WTC11 (cell line): ENCODE measurements at regions not wholly inside any gene's neighbourhood (a gene's known extent, or its start where the extent isn't known, plus 50 kb on each side); places are given as distances from the start of the nearest gene placed in this dataset.

Experiments
- ATAC-seq: fragments of 200-7000 bp; cut with Tn5 transposase; 2 replicates; pipeline ENCODE4 v1.10.0; 2021; ENCODE audit warnings: mild to moderate bottlenecking, moderate library complexity
- CTCF ChIA-PET: fragments of 300-600 bp; sonication (Branson Sonifier 250); formaldehyde crosslinking; loops from one replicate; lab custom pipeline; 2021; ENCODE audit warnings: antibody characterized with exemption; lab: Charles Lee
- POLR2A ChIA-PET: fragments of 350-600 bp; sonication (Branson Sonifier 250); formaldehyde crosslinking; loops from one replicate; lab custom pipeline; 2021; ENCODE audit warnings: antibody characterized with exemption; lab: Charles Lee
- DNase-seq: peaks from one replicate; pipeline ENCODE4 v3.0.0; 2021; ENCODE audit warnings: low spot score
- H3K27ac Mint-ChIP-seq: 2 replicates; pipeline ENCODE4 v1.8.0; 2021; ENCODE audit warnings: mixed read lengths
- H3K27me3 Mint-ChIP-seq: 2 replicates; pipeline ENCODE4 v1.8.0; 2021; ENCODE audit warnings: low read depth, mild to moderate bottlenecking, moderate library complexity, mixed read lengths
- H3K36me3 Mint-ChIP-seq: 2 replicates; pipeline ENCODE4 v1.8.0; 2021; ENCODE audit warnings: mixed read lengths
- H3K4me1 Mint-ChIP-seq: 2 replicates; pipeline ENCODE4 v1.8.0; 2022; ENCODE audit warnings: mixed read lengths
- H3K4me3 Mint-ChIP-seq: 2 replicates; pipeline ENCODE4 v1.8.0; 2021; ENCODE audit warnings: mild to moderate bottlenecking, moderate library complexity, mixed read lengths
- H3K9me3 Mint-ChIP-seq: 2 replicates; pipeline ENCODE4 v1.8.0; 2021; ENCODE audit warnings: mixed read lengths
- CBFB ChIP-seq: sonication (generic); formaldehyde crosslinking; IDR thresholded peaks from 2 replicates; pipeline ENCODE4 v1.8.1; 2022; ENCODE audit warnings: mild to moderate bottlenecking, low read depth, missing genetic modification reagents
- ESRRA ChIP-seq: sonication (generic); formaldehyde crosslinking; IDR thresholded peaks from 2 replicates; pipeline ENCODE4 v1.8.1; 2022; ENCODE audit warnings: mild to moderate bottlenecking, missing genetic modification reagents, borderline replicate concordance
- FOXK1 ChIP-seq: sonication (generic); formaldehyde crosslinking; IDR thresholded peaks from 2 replicates; pipeline ENCODE4 v1.8.0; 2022; ENCODE audit warnings: mild to moderate bottlenecking, moderate library complexity, missing genetic modification reagents
- GABPB1 ChIP-seq: sonication (generic); formaldehyde crosslinking; IDR thresholded peaks from 2 replicates; pipeline ENCODE4 v1.8.1; 2023; ENCODE audit warnings: mild to moderate bottlenecking, missing genetic modification reagents
- GTF2I ChIP-seq: fragments of 250-450 bp; sonication (Bioruptor Pico); conservative IDR thresholded peaks from 2 replicates; pipeline ENCODE4 v1.4.0; 2021; ENCODE audit warnings: mild to moderate bottlenecking
- IRF2 ChIP-seq: sonication (generic); formaldehyde crosslinking; IDR thresholded peaks from 2 replicates; pipeline ENCODE4 v1.8.0; 2022; ENCODE audit warnings: low read depth, missing genetic modification reagents, borderline replicate concordance
- OVOL2 ChIP-seq: fragments of 250-450 bp; sonication (Bioruptor Pico); IDR thresholded peaks from 2 replicates; pipeline ENCODE4 v1.9.0; 2021; ENCODE audit warnings: mild to moderate bottlenecking, borderline replicate concordance
- RELA ChIP-seq: sonication (generic); formaldehyde crosslinking; IDR thresholded peaks from 2 replicates; pipeline ENCODE4 v1.8.1; 2022; ENCODE audit warnings: missing genetic modification reagents, mild to moderate bottlenecking, borderline replicate concordance
- TEAD4 ChIP-seq: sonication (generic); formaldehyde crosslinking; IDR thresholded peaks from 2 replicates; pipeline ENCODE4 v1.8.0; 2022; ENCODE audit warnings: mild to moderate bottlenecking, missing genetic modification reagents
- ZNF138 ChIP-seq: sonication (generic); formaldehyde crosslinking; conservative IDR thresholded peaks from 2 replicates; pipeline ENCODE4 v1.8.1; 2022; ENCODE audit warnings: mild to moderate bottlenecking, moderate library complexity, missing genetic modification reagents
- TF ChIP-seq, protein P1 (sequence below): sonication (generic); formaldehyde crosslinking; IDR thresholded peaks from 2 replicates; pipeline ENCODE4 v1.8.1; 2022; ENCODE audit warnings: low read depth, mild to moderate bottlenecking, moderate library complexity, missing genetic modification reagents, borderline replicate concordance
- TF ChIP-seq, protein P2 (sequence below): sonication (generic); formaldehyde crosslinking; IDR thresholded peaks from 2 replicates; pipeline ENCODE4 v1.8.1; 2023; ENCODE audit warnings: mild to moderate bottlenecking, missing genetic modification reagents, borderline replicate concordance
- TF ChIP-seq, protein P3 (sequence below): fragments of 200-600 bp; IDR thresholded peaks from 2 replicates; pipeline ENCODE4 v1.8.0; 2022; ENCODE audit warnings: antibody characterized with exemption
- TF ChIP-seq, protein P4 (sequence below): sonication (generic); formaldehyde crosslinking; IDR thresholded peaks from 2 replicates; pipeline ENCODE4 v1.8.0; 2023; ENCODE audit warnings: missing genetic modification reagents
- TF ChIP-seq, protein P5 (sequence below): sonication (generic); formaldehyde crosslinking; IDR thresholded peaks from 2 replicates; pipeline ENCODE4 v1.8.0; 2023; ENCODE audit warnings: mild to moderate bottlenecking, missing genetic modification reagents
- TF ChIP-seq, protein P6 (sequence below): fragments of 250-450 bp; sonication (Bioruptor Pico); IDR thresholded peaks from 2 replicates; pipeline ENCODE4 v1.9.0; 2021; ENCODE audit warnings: mild to moderate bottlenecking
- TF ChIP-seq, protein P7 (sequence below): fragments of 250-450 bp; sonication (Bioruptor Pico); IDR thresholded peaks from 2 replicates; pipeline ENCODE4 v1.9.0; 2021; ENCODE audit warnings: mild to moderate bottlenecking
- TF ChIP-seq, protein P8 (sequence below): sonication (generic); formaldehyde crosslinking; IDR thresholded peaks from 2 replicates; pipeline ENCODE4 v1.8.1; 2022; ENCODE audit warnings: low read depth, missing genetic modification reagents, borderline replicate concordance

DNA sequence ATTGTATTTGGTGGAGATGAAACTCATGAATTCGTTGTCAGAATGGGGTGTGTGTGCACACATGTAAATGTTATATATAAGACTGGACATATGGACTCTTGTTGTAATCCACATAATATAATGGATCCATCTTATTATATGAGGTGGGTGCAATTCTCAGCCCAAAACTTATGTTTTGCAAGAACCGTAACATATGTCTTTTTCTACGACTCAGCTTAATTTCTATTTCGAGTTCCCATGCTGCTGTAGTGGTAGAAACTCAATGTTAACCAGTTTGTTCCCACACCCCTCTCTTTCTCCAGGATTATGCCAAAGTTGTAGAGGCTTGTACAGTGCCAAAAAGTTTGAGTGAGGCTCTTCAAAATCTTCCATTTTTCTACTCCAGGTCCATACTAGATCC, 112.5 kb upstream of the SPOPL start:
- no peaks in the 10 kb centered on the region for H3K36me3 Mint-ChIP-seq
- H3K4me3 Mint-ChIP-seq: no peak overlapping the region
- no peak for DNase-seq
- H3K9me3 Mint-ChIP-seq: no peaks in the 10 kb centered on the region
- TF ChIP-seq OVOL2 (no peak), RELA (no peak), TEAD4 (no peak), FOXK1 (CRISPR knock-in tag) (no peak), CBFB (CRISPR knock-in tag) (no peak), ESRRA (CRISPR knock-in tag) (no peak), IRF2 (CRISPR knock-in tag) (no peak), GTF2I (CRISPR knock-in tag) (no peak), GABPB1 (no peak), ZNF138 (no peak)
- TF ChIP-seq, protein P1, sequence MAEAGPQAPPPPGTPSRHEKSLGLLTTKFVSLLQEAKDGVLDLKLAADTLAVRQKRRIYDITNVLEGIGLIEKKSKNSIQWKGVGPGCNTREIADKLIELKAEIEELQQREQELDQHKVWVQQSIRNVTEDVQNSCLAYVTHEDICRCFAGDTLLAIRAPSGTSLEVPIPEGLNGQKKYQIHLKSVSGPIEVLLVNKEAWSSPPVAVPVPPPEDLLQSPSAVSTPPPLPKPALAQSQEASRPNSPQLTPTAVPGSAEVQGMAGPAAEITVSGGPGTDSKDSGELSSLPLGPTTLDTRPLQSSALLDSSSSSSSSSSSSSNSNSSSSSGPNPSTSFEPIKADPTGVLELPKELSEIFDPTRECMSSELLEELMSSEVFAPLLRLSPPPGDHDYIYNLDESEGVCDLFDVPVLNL (CRISPR knock-in tag): no peak
- TF ChIP-seq, protein P2, sequence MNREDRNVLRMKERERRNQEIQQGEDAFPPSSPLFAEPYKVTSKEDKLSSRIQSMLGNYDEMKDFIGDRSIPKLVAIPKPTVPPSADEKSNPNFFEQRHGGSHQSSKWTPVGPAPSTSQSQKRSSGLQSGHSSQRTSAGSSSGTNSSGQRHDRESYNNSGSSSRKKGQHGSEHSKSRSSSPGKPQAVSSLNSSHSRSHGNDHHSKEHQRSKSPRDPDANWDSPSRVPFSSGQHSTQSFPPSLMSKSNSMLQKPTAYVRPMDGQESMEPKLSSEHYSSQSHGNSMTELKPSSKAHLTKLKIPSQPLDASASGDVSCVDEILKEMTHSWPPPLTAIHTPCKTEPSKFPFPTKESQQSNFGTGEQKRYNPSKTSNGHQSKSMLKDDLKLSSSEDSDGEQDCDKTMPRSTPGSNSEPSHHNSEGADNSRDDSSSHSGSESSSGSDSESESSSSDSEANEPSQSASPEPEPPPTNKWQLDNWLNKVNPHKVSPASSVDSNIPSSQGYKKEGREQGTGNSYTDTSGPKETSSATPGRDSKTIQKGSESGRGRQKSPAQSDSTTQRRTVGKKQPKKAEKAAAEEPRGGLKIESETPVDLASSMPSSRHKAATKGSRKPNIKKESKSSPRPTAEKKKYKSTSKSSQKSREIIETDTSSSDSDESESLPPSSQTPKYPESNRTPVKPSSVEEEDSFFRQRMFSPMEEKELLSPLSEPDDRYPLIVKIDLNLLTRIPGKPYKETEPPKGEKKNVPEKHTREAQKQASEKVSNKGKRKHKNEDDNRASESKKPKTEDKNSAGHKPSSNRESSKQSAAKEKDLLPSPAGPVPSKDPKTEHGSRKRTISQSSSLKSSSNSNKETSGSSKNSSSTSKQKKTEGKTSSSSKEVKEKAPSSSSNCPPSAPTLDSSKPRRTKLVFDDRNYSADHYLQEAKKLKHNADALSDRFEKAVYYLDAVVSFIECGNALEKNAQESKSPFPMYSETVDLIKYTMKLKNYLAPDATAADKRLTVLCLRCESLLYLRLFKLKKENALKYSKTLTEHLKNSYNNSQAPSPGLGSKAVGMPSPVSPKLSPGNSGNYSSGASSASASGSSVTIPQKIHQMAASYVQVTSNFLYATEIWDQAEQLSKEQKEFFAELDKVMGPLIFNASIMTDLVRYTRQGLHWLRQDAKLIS: no peak
- TF ChIP-seq, protein P3, sequence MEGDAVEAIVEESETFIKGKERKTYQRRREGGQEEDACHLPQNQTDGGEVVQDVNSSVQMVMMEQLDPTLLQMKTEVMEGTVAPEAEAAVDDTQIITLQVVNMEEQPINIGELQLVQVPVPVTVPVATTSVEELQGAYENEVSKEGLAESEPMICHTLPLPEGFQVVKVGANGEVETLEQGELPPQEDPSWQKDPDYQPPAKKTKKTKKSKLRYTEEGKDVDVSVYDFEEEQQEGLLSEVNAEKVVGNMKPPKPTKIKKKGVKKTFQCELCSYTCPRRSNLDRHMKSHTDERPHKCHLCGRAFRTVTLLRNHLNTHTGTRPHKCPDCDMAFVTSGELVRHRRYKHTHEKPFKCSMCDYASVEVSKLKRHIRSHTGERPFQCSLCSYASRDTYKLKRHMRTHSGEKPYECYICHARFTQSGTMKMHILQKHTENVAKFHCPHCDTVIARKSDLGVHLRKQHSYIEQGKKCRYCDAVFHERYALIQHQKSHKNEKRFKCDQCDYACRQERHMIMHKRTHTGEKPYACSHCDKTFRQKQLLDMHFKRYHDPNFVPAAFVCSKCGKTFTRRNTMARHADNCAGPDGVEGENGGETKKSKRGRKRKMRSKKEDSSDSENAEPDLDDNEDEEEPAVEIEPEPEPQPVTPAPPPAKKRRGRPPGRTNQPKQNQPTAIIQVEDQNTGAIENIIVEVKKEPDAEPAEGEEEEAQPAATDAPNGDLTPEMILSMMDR: no peak
- TF ChIP-seq, protein P4, sequence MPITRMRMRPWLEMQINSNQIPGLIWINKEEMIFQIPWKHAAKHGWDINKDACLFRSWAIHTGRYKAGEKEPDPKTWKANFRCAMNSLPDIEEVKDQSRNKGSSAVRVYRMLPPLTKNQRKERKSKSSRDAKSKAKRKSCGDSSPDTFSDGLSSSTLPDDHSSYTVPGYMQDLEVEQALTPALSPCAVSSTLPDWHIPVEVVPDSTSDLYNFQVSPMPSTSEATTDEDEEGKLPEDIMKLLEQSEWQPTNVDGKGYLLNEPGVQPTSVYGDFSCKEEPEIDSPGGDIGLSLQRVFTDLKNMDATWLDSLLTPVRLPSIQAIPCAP (CRISPR knock-in tag): no peak
- TF ChIP-seq, protein P5, sequence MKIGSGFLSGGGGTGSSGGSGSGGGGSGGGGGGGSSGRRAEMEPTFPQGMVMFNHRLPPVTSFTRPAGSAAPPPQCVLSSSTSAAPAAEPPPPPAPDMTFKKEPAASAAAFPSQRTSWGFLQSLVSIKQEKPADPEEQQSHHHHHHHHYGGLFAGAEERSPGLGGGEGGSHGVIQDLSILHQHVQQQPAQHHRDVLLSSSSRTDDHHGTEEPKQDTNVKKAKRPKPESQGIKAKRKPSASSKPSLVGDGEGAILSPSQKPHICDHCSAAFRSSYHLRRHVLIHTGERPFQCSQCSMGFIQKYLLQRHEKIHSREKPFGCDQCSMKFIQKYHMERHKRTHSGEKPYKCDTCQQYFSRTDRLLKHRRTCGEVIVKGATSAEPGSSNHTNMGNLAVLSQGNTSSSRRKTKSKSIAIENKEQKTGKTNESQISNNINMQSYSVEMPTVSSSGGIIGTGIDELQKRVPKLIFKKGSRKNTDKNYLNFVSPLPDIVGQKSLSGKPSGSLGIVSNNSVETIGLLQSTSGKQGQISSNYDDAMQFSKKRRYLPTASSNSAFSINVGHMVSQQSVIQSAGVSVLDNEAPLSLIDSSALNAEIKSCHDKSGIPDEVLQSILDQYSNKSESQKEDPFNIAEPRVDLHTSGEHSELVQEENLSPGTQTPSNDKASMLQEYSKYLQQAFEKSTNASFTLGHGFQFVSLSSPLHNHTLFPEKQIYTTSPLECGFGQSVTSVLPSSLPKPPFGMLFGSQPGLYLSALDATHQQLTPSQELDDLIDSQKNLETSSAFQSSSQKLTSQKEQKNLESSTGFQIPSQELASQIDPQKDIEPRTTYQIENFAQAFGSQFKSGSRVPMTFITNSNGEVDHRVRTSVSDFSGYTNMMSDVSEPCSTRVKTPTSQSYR (CRISPR knock-in tag): no peak
- TF ChIP-seq, protein P6, sequence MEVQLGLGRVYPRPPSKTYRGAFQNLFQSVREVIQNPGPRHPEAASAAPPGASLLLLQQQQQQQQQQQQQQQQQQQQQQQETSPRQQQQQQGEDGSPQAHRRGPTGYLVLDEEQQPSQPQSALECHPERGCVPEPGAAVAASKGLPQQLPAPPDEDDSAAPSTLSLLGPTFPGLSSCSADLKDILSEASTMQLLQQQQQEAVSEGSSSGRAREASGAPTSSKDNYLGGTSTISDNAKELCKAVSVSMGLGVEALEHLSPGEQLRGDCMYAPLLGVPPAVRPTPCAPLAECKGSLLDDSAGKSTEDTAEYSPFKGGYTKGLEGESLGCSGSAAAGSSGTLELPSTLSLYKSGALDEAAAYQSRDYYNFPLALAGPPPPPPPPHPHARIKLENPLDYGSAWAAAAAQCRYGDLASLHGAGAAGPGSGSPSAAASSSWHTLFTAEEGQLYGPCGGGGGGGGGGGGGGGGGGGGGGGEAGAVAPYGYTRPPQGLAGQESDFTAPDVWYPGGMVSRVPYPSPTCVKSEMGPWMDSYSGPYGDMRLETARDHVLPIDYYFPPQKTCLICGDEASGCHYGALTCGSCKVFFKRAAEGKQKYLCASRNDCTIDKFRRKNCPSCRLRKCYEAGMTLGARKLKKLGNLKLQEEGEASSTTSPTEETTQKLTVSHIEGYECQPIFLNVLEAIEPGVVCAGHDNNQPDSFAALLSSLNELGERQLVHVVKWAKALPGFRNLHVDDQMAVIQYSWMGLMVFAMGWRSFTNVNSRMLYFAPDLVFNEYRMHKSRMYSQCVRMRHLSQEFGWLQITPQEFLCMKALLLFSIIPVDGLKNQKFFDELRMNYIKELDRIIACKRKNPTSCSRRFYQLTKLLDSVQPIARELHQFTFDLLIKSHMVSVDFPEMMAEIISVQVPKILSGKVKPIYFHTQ: no peak
- TF ChIP-seq, protein P7, sequence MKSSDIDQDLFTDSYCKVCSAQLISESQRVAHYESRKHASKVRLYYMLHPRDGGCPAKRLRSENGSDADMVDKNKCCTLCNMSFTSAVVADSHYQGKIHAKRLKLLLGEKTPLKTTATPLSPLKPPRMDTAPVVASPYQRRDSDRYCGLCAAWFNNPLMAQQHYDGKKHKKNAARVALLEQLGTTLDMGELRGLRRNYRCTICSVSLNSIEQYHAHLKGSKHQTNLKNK (CRISPR knock-in tag): no peak
- TF ChIP-seq, protein P8, sequence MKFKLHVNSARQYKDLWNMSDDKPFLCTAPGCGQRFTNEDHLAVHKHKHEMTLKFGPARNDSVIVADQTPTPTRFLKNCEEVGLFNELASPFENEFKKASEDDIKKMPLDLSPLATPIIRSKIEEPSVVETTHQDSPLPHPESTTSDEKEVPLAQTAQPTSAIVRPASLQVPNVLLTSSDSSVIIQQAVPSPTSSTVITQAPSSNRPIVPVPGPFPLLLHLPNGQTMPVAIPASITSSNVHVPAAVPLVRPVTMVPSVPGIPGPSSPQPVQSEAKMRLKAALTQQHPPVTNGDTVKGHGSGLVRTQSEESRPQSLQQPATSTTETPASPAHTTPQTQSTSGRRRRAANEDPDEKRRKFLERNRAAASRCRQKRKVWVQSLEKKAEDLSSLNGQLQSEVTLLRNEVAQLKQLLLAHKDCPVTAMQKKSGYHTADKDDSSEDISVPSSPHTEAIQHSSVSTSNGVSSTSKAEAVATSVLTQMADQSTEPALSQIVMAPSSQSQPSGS (CRISPR knock-in tag): no peak
- TF ChIP-seq, all 79 proteins: peak for 0
- no peak for ATAC-seq
- no peaks in the 10 kb centered on the region for H3K27me3 Mint-ChIP-seq
- ChIA-PET CTCF (no interaction called here), POLR2A (no interaction called here)
- H3K4me1 Mint-ChIP-seq: no peaks in the 10 kb centered on the region
- no peak overlapping the region for H3K27ac Mint-ChIP-seq
